Tibial nerve (tissue), 4 donors: ENCODE measurements at regions not wholly inside any gene's neighbourhood (a gene's known extent, or its start where the extent isn't known, plus 50 kb on each side); places are given as distances from the start of the nearest gene placed in this dataset.

Experiments used
- CTCF ChIP-seq, 5 experiments: fragments of 200-600 bp in 3 of 5; fragments of 450-650 bp in 2 of 5; sonication (generic) in 3 of 5; IDR thresholded peaks; one replicate each; pipeline ENCODE4 v1.5.1; 2016 to 2019; ENCODE audit warnings: antibody characterized with exemption in 5 of 5, mild to moderate bottlenecking in 3 of 5, moderate library complexity in 2 of 5
- EP300 ChIP-seq, 2 donors: sonication (generic); formaldehyde crosslinking; IDR thresholded peaks; one replicate each; pipeline ENCODE4 v1.6.1; 2017; ENCODE audit warnings: antibody characterized with exemption in 2 of 2, mild to moderate bottlenecking in 1 of 2
- POLR2A ChIP-seq, 2 donors: fragments of 450-650 bp; IDR thresholded peaks; one replicate each; pipeline ENCODE4 v1.6.1; 2017; ENCODE audit warnings: antibody characterized with exemption in 2 of 2, mild to moderate bottlenecking in 2 of 2, moderate library complexity in 2 of 2

GRCh38 chr13:50140153-50140552 is 124.9 kb downstream of the KCNRG start:
- TF ChIP-seq CTCF (IDR thresholded peaks at IDR 0.05) = no peak
- TF ChIP-seq POLR2A (IDR thresholded peaks at IDR 0.05) = no peak
- no peak for TF ChIP-seq EP300 (IDR thresholded peaks at IDR 0.05)
